Esophagus squamous epithelium (tissue), 4 donors: ENCODE measurements at regions not wholly inside any gene's neighbourhood (a gene's known extent, or its start where the extent isn't known, plus 50 kb on each side); places are given as distances from the start of the nearest gene placed in this dataset.

Experiments
- POLR2A ChIP-seq, 4 donors: fragments of 450-650 bp; IDR thresholded peaks; one replicate each; pipeline ENCODE4 v1.6.1; 2017; ENCODE audit warnings: antibody characterized with exemption in 4 of 4, mild to moderate bottlenecking in 4 of 4, moderate library complexity in 3 of 4
- TF ChIP-seq, protein P1 (sequence below), 6 experiments: fragments of 450-650 bp in 4 of 6; fragments of 200-600 bp in 2 of 6; sonication (generic) in 2 of 6; IDR thresholded peaks; one replicate each; pipeline ENCODE4 v1.5.1; 2016 to 2019; ENCODE audit warnings: antibody characterized with exemption in 6 of 6, mild to moderate bottlenecking in 4 of 6, moderate library complexity in 4 of 6

DNA sequence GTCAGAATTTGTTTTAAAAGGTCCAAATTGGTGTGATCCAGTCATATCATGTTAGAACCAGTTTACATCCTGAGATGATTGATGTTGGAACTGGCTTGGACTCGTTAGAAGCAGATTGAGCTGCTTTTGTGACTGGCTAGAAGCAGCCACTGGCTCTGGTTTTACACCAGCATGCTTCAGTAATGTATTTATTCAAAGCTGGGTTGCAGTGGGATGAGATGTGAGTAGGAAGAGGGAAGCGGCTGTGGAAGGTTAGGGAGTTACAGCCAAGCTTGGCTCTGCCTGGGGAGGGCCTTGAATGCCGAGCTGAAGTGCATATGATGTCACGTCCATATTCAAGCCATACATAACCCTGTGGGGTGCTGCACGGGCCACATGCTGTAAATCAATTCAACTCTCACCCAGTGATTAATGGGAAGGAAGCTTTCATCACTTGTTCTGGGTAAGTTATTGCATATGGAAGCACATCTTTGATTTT is 104.0 kb upstream of the SMAD3 start:
- no peak for TF ChIP-seq POLR2A (IDR thresholded peaks at IDR 0.05)
- TF ChIP-seq, protein P1, sequence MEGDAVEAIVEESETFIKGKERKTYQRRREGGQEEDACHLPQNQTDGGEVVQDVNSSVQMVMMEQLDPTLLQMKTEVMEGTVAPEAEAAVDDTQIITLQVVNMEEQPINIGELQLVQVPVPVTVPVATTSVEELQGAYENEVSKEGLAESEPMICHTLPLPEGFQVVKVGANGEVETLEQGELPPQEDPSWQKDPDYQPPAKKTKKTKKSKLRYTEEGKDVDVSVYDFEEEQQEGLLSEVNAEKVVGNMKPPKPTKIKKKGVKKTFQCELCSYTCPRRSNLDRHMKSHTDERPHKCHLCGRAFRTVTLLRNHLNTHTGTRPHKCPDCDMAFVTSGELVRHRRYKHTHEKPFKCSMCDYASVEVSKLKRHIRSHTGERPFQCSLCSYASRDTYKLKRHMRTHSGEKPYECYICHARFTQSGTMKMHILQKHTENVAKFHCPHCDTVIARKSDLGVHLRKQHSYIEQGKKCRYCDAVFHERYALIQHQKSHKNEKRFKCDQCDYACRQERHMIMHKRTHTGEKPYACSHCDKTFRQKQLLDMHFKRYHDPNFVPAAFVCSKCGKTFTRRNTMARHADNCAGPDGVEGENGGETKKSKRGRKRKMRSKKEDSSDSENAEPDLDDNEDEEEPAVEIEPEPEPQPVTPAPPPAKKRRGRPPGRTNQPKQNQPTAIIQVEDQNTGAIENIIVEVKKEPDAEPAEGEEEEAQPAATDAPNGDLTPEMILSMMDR (IDR thresholded peaks at IDR 0.05) = no peak
